ENCODE measurements at regions not wholly inside any gene's neighbourhood (a gene's known extent, or its start where the extent isn't known, plus 50 kb on each side); places are given as distances from the start of the nearest gene placed in this dataset.
"Not testable (repeated sequence)": the region's sequence is repeated elsewhere in the genome, so short reads cannot be mapped to it uniquely, and the experiment has no call there.

GRCh38 chr7:94277236-94277635, 117.5 kb upstream of the COL1A2 start:
- DNase-seq = no peak

GRCh38 chr7:94280851-94281250, 113.8 kb upstream of the COL1A2 start:
- DNase-seq = no peak

- DNase-seq = no peak
These were observed 110.6 kb upstream of the COL1A2 start for GRCh38 chr7:94284104-94284503.

GRCh38 chr7:94286111-94286510, 108.6 kb upstream of the COL1A2 start:
- no peak for DNase-seq

- no peak for DNase-seq
These were observed 106.6 kb upstream of the COL1A2 start for GRCh38 chr7:94288096-94288495.

- DNase-seq = no peak
These were observed 105.6 kb upstream of the COL1A2 start for GRCh38 chr7:94289071-94289470.

- no peak for DNase-seq
These were observed 100.1 kb upstream of the COL1A2 start for GRCh38 chr7:94294471-94295131.

- DNase-seq = no peak
These were observed 98.8 kb upstream of the COL1A2 start for GRCh38 chr7:94295850-94296249.

- DNase-seq = no peak
These were observed 97.8 kb upstream of the COL1A2 start for GRCh38 chr7:94296881-94297280.

- no peak for DNase-seq
These were observed 97.3 kb upstream of the COL1A2 start for GRCh38 chr7:94297397-94297838.

GRCh38 chr7:94298943-94299342, 95.8 kb upstream of the COL1A2 start:
- DNase-seq = no peak

- no peak for DNase-seq
These were observed 94.4 kb upstream of the COL1A2 start for GRCh38 chr7:94300176-94300835.

GRCh38 chr7:94301024-94301586, 93.6 kb upstream of the COL1A2 start:
- no peak for DNase-seq

- no peak for DNase-seq
These were observed 91.6 kb upstream of the COL1A2 start for GRCh38 chr7:94303118-94303517.

- DNase-seq = no peak
These were observed 91.0 kb upstream of the COL1A2 start for GRCh38 chr7:94303695-94304094.

- no peak for DNase-seq
These were observed 89.8 kb upstream of the COL1A2 start for GRCh38 chr7:94304878-94305277.

GRCh38 chr7:94305836-94306235, 88.9 kb upstream of the COL1A2 start:
- no peak for DNase-seq

GRCh38 chr7:94307399-94308048, 87.2 kb upstream of the COL1A2 start:
- DNase-seq = no peak

- no peak for DNase-seq
These were observed 83.2 kb upstream of the COL1A2 start for GRCh38 chr7:94311515-94311914.

GRCh38 chr7:94313926-94314325, 80.8 kb upstream of the COL1A2 start:
- no peak for DNase-seq

- no peak for DNase-seq
These were observed 80.0 kb upstream of the COL1A2 start for GRCh38 chr7:94314413-94315410.

- not testable (repeated sequence) for DNase-seq
These were observed 73.6 kb upstream of the COL1A2 start for GRCh38 chr7:94321138-94321537.

- no peak for DNase-seq
These were observed 70.9 kb upstream of the COL1A2 start for GRCh38 chr7:94323844-94324243.
